Trophoblast cell (in vitro differentiated cells and primary cell): ENCODE measurements at regions not wholly inside any gene's neighbourhood (a gene's known extent, or its start where the extent isn't known, plus 50 kb on each side); places are given as distances from the start of the nearest gene placed in this dataset.

Experiments used
- DNase-seq, 2 donors: peaks; one replicate each; pipeline ENCODE4 v3.0.0-alpha.2; 2016
- H2AFZ ChIP-seq: 2 replicates; pipeline ENCODE4 v1.6.1; 2013; ENCODE audit warnings: low read length, moderate library complexity, mild to moderate bottlenecking; ENCODE audit not compliant: insufficient read depth, poor library complexity
- H2AK5ac ChIP-seq: 2 replicates; pipeline ENCODE4 v1.6.1; 2013; ENCODE audit warnings: mild to moderate bottlenecking, low read length
- H2BK120ac ChIP-seq: 2 replicates; pipeline ENCODE4 v1.6.1; 2013; ENCODE audit warnings: low read length, mild to moderate bottlenecking, moderate library complexity; ENCODE audit not compliant: insufficient read depth, poor library complexity
- H2BK12ac ChIP-seq: 2 replicates; pipeline ENCODE4 v1.6.1; 2013; ENCODE audit warnings: mild to moderate bottlenecking, low read length, moderate library complexity
- H2BK5ac ChIP-seq: 2 replicates; pipeline ENCODE4 v1.6.1; 2013; ENCODE audit warnings: low read length, low read depth, moderate library complexity, mild to moderate bottlenecking; ENCODE audit not compliant: poor library complexity
- H3K14ac ChIP-seq: 2 replicates; pipeline ENCODE4 v1.6.1; 2013; ENCODE audit warnings: mild to moderate bottlenecking, low read length
- H3K18ac ChIP-seq: 2 replicates; pipeline ENCODE4 v1.6.1; 2013; ENCODE audit warnings: mild to moderate bottlenecking, low read length
- H3K23ac ChIP-seq: 2 replicates; pipeline ENCODE4 v1.6.1; 2013; ENCODE audit warnings: low read length
- H3K27ac ChIP-seq: 2 replicates; pipeline ENCODE4 v1.5.1; 2013; ENCODE audit warnings: low read depth, mild to moderate bottlenecking, inconsistent platforms, low read length, moderate library complexity
- H3K27me3 ChIP-seq: 2 replicates; pipeline ENCODE4 v1.6.1; 2013; ENCODE audit warnings: inconsistent platforms, mild to moderate bottlenecking, low read length, moderate library complexity; ENCODE audit not compliant: insufficient read depth
- H3K36me3 ChIP-seq, 2 experiments: 1 replicate in 1 of 2; 2 replicates in 1 of 2; pipeline ENCODE4 v1.6.1; 2013; ENCODE audit warnings: low read length in 2 of 2, mild to moderate bottlenecking in 2 of 2, moderate library complexity in 1 of 2; ENCODE audit not compliant: insufficient read depth in 2 of 2, control insufficient read depth in 1 of 2
- H3K4ac ChIP-seq: 2 replicates; pipeline ENCODE4 v1.6.1; 2013; ENCODE audit warnings: low read depth, mild to moderate bottlenecking, low read length, moderate library complexity
- H3K4me1 ChIP-seq, 2 experiments: 1 replicate in 1 of 2; 2 replicates in 1 of 2; pipeline ENCODE4 v1.6.1; 2013; ENCODE audit warnings: low read length in 2 of 2, mild to moderate bottlenecking in 2 of 2, moderate library complexity in 1 of 2; ENCODE audit not compliant: insufficient read depth in 2 of 2, control insufficient read depth in 1 of 2
- H3K4me2 ChIP-seq: 2 replicates; pipeline ENCODE4 v1.6.1; 2013; ENCODE audit warnings: inconsistent platforms, mild to moderate bottlenecking, low read length, moderate library complexity
- H3K4me3 ChIP-seq: 2 replicates; pipeline ENCODE4 v1.5.1; 2013; ENCODE audit warnings: mild to moderate bottlenecking, low read depth, low read length, inconsistent platforms
- H3K79me1 ChIP-seq: one replicate; pipeline ENCODE4 v1.6.1; 2013; ENCODE audit warnings: low read length
- H3K79me2 ChIP-seq: 2 replicates; pipeline ENCODE4 v1.6.1; 2013; ENCODE audit warnings: low read length, mild to moderate bottlenecking; ENCODE audit not compliant: control insufficient read depth, insufficient read depth, poor library complexity
- H3K9ac ChIP-seq: 2 replicates; pipeline ENCODE4 v1.6.1; 2013; ENCODE audit warnings: mild to moderate bottlenecking, low read length
- H3K9me3 ChIP-seq: 2 replicates; pipeline ENCODE4 v1.6.1; 2013; ENCODE audit warnings: low read depth, mild to moderate bottlenecking, control low read depth, inconsistent platforms, low read length; ENCODE audit not compliant: insufficient read depth
- H4K12ac ChIP-seq: 2 replicates; pipeline ENCODE4 v1.6.1; 2013; ENCODE audit warnings: low read depth, mild to moderate bottlenecking, low read length, moderate library complexity
- H4K8ac ChIP-seq: 2 replicates; pipeline ENCODE4 v1.6.1; 2013; ENCODE audit warnings: low read depth, mild to moderate bottlenecking, low read length, moderate library complexity
- H4K91ac ChIP-seq: one replicate; pipeline ENCODE4 v1.6.1; 2013; ENCODE audit warnings: low read depth, mild to moderate bottlenecking, low read length, moderate library complexity
- WGBS: extraction: QIAGEN DNeasy Blood & Tissue Kit; methylation state at CpG from one replicate; pipeline ENCODE4 v1.1.7; 2013; ENCODE audit warnings: missing lambda C conversion rate; ENCODE audit not compliant: insufficient read length, insufficient coverage; ENCODE audit errors: extremely low coverage; 5-methylcytosine and 5-hydroxymethylcytosine counted together

DNA sequence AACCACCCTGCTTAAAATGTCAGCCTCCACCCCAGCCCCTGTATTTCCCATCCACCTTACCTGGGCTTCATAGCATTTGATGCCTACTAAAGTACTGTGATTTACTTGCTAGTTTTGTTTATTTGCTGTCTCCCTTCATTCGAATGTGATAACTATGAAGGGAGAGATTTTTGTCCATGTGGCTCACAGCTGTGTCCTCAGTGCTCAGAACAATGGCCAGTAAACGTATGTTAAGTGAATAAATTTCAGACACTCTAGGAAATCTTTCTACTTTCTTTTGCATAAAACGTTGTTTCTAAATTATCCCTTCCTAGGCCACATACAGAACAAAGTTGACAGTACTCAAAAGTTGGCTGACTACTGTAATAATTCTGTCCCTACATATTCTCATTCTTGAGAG, 114.7 kb upstream of the OTUD4 start:
- no peak for DNase-seq
- H3K14ac ChIP-seq = no peak overlapping the region
- H2BK12ac ChIP-seq = no peak overlapping the region
- no peak overlapping the region for H4K12ac ChIP-seq
- H2AK5ac ChIP-seq = no peak overlapping the region
- no peaks in the 10 kb centered on the region for H3K36me3 ChIP-seq
- H4K91ac ChIP-seq = no peak overlapping the region
- no peak overlapping the region for H3K9ac ChIP-seq
- H3K23ac ChIP-seq = no peak overlapping the region
- no peak overlapping the region for H3K4me3 ChIP-seq
- H3K4ac ChIP-seq = no peak overlapping the region
- H3K79me2 ChIP-seq = no peaks in the 10 kb centered on the region
- H4K8ac ChIP-seq = no peak overlapping the region
- H3K4me1 ChIP-seq = no peaks in the 10 kb centered on the region
- H2BK120ac ChIP-seq = no peak overlapping the region
- H2BK5ac ChIP-seq = no peak overlapping the region
- no peak overlapping the region for H3K27ac ChIP-seq
- H3K27me3 ChIP-seq = no peaks in the 10 kb centered on the region
- no peak overlapping the region for H3K4me2 ChIP-seq
- no peaks in the 10 kb centered on the region for H3K79me1 ChIP-seq
- WGBS = no CpG with 5 or more reads among the region's 3 CpGs
- no peak overlapping the region for H3K18ac ChIP-seq
- no peak overlapping the region for H2AFZ ChIP-seq
- no peaks in the 10 kb centered on the region for H3K9me3 ChIP-seq

GRCh38 chr4:145293658-145294057, 113.3 kb upstream of the OTUD4 start:
- Histone ChIP-seq H3K14ac (no peak overlapping the region), H2AFZ (no peak overlapping the region), H3K36me3 (no peaks in the 10 kb centered on the region), H3K23ac (no peak overlapping the region), H3K79me1 (no peaks in the 10 kb centered on the region), H4K91ac (no peak overlapping the region), H3K18ac (no peak overlapping the region), H3K27me3 (no peaks in the 10 kb centered on the region), H2BK5ac (no peak overlapping the region), H4K8ac (no peak overlapping the region), H2BK120ac (no peak overlapping the region), H4K12ac (no peak overlapping the region), H2AK5ac (no peak overlapping the region), H3K9ac (no peak overlapping the region), H3K4me3 (no peak overlapping the region), H3K4me2 (no peak overlapping the region), H3K27ac (no peak overlapping the region), H3K4me1 (no peaks in the 10 kb centered on the region), H3K9me3 (no peaks in the 10 kb centered on the region), H3K79me2 (no peaks in the 10 kb centered on the region), H3K4ac (no peak overlapping the region), H2BK12ac (no peak overlapping the region)
- no CpG with 5 or more reads among the region's 4 CpGs for WGBS
- no peak for DNase-seq

DNA sequence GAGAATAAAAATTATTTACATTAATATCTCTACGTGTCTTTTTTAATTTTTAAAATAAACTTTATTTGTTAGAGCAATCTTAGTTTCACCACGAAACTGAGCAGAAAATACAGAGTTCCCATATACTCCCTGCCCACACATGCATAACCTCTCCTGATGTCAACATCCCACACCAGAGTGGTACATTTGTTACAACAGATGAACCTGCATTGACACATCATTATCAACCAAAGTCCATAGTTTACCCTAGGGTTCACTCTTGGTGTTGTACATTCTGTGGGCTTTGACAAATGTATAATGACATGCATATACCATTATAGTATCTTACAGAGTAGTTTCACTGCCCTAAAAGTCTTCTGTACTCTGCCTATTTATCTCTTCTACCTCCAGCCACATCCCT, 110.6 kb upstream of the OTUD4 start:
- H2BK12ac ChIP-seq = no peak overlapping the region
- no peak overlapping the region for H3K4ac ChIP-seq
- no peak overlapping the region for H4K12ac ChIP-seq
- H3K36me3 ChIP-seq = no peaks in the 10 kb centered on the region
- no peak overlapping the region for H3K18ac ChIP-seq
- H3K4me3 ChIP-seq = no peak overlapping the region
- no peaks in the 10 kb centered on the region for H3K79me1 ChIP-seq
- H2BK5ac ChIP-seq = no peak overlapping the region
- no peaks in the 10 kb centered on the region for H3K4me1 ChIP-seq
- no peaks in the 10 kb centered on the region for H3K27me3 ChIP-seq
- no peak for DNase-seq
- WGBS = no CpG with 5 or more reads among the region's 2 CpGs
- no peak overlapping the region for H4K8ac ChIP-seq
- H2AK5ac ChIP-seq = no peak overlapping the region
- no peak overlapping the region for H3K14ac ChIP-seq
- no peak overlapping the region for H4K91ac ChIP-seq
- no peak overlapping the region for H3K9ac ChIP-seq
- H2AFZ ChIP-seq = no peak overlapping the region
- H2BK120ac ChIP-seq = no peak overlapping the region
- H3K23ac ChIP-seq = no peak overlapping the region
- no peaks in the 10 kb centered on the region for H3K79me2 ChIP-seq
- no peak overlapping the region for H3K4me2 ChIP-seq
- H3K9me3 ChIP-seq = no peaks in the 10 kb centered on the region
- no peak overlapping the region for H3K27ac ChIP-seq

- H2AK5ac ChIP-seq = no peak overlapping the region
- H4K8ac ChIP-seq = no peak overlapping the region
- H3K27ac ChIP-seq = no peak overlapping the region
- H3K4me3 ChIP-seq = no peak overlapping the region
- no peaks in the 10 kb centered on the region for H3K79me1 ChIP-seq
- H3K14ac ChIP-seq = no peak overlapping the region
- peak in 1 of 2 donors; percentile 39 for DNase-seq
- H4K12ac ChIP-seq = no peak overlapping the region
- H2BK120ac ChIP-seq = no peak overlapping the region
- no peaks in the 10 kb centered on the region for H3K27me3 ChIP-seq
- H3K9me3 ChIP-seq = no peaks in the 10 kb centered on the region
- no peaks in the 10 kb centered on the region for H3K36me3 ChIP-seq
- H2BK5ac ChIP-seq = no peak overlapping the region
- H3K9ac ChIP-seq = no peak overlapping the region
- WGBS = no CpG with 5 or more reads among the region's 3 CpGs
- no peak overlapping the region for H3K18ac ChIP-seq
- H2BK12ac ChIP-seq = no peak overlapping the region
- H3K23ac ChIP-seq = no peak overlapping the region
- no peaks in the 10 kb centered on the region for H3K4me1 ChIP-seq
- H3K4me2 ChIP-seq = no peak overlapping the region
- no peaks in the 10 kb centered on the region for H3K79me2 ChIP-seq
- no peak overlapping the region for H2AFZ ChIP-seq
- H4K91ac ChIP-seq = no peak overlapping the region
- H3K4ac ChIP-seq = no peak overlapping the region
Measured at GRCh38 chr4:145289403-145290076, 109.2 kb upstream of the OTUD4 start.
